KBM-7 (cell line): ENCODE measurements at regions not wholly inside any gene's neighbourhood (a gene's known extent, or its start where the extent isn't known, plus 50 kb on each side); places are given as distances from the start of the nearest gene placed in this dataset.

Experiments used
- DNase-seq: peaks from one replicate; pipeline ENCODE4 v3.0.0-alpha.2; 2015
- in situ Hi-C: fragments of 300-500 bp; cut with MboI; formaldehyde crosslinking; loops from 2 replicates; pipeline ENCODE4 v1.14.3; 2020; ENCODE audit warnings: low sequenced_read_pairs, low pct_unique_long_range_greater_than_20kb, mixed read lengths

DNA sequence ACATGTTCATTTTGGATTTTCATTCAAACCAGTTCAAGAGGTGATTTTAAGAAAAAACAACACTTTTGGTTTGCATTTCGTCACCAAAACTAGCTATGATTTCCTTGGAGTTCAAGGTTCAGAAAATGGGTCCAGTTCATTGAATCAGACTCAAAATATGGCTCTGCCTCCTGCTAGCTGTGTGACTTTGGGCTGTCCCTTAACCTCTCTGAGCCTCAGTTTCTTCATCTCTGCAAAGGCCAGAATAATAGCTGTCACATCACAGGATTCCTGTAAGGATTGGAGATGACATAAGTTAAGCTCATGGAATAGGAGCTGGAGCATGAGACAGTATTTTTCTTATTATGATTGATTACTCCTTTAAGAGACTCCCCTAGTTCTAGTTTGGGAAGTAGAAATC is 147.8 kb upstream of the SMIM23 start:
- in situ Hi-C loops = no loop called here
- DNase-seq = no peak

DNA sequence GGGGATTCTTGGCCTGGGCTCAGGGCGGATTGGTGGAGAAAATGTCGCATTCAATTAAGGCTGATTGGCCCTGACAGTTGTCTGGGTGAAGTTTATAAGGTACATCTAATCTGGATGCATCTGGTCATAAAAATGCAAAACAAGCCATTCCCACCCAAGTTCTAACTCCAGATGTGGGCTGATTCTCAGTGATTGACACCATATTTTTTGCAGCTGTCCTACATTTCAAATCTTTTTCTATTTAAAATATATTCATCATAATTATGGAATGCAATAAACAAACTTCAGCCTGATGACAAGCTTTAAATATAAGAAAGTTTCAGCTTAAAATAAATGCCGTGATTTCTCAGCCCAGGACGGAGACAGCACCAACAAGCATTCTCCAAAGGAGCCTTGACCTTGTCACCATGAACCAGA is 146.4 kb upstream of the SMIM23 start:
- no peak for DNase-seq
- in situ Hi-C loops = no loop called here

DNA sequence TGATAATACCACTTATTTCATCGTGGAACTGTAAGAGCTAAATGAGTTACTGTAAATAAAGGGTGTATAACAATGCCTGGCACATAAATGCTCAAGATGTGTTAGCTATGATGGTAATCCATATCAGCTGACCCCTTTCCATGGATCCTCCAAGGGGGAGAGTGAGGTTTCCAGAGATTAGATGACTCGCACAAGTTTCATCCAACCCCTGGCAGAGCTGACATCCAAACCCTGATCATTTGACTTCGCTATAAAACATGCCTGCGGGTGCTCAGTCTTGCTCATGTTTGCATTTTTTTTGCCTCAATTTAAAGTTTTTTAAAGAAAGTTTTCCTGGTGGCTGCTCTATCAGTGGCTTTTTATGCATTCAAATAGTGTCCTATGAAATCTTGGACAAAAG is 145.7 kb upstream of the SMIM23 start:
- no peak for DNase-seq
- in situ Hi-C loops = no loop called here

DNA sequence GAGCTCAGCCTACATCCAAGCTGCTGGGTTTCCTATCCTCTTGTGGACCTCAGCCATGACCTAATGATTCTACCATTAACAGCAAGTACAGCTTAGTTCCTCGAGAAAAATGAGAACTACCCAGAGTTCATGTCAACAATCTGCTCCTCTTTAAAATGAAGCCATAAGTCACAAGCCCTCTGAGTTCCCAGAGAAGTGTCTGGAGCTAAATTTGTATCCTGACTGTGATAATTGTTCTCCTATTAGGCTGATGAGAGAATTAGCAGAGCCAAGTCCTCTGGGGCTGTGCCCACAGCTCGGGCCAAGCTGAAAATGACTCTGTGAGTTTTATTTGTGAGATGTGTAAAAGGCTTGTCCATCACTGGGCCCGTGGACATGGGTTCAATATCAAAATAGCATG is 145.1 kb upstream of the SMIM23 start:
- DNase-seq = no peak
- in situ Hi-C loops = no loop called here

DNA sequence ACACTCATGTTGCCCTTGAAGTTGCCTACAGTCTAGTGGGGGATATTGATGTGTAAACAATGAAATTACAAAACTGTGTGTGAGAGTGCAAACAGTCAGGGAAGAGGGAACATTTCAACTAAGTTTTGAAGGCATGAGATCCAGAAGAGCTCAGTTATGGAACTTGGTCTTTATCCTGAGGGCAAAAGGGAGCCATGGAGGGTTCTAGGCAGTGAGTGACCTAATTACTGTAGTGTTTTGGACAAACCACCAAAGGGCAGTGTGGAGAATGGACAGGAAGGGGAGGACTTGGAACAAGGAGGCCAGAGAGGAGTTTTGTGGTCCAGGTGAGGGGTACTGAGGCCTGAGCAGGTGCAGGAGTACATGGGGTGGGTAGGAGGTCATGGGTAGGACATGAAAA is 143.7 kb upstream of the SMIM23 start:
- in situ Hi-C loops = no loop called here
- DNase-seq = no peak

DNA sequence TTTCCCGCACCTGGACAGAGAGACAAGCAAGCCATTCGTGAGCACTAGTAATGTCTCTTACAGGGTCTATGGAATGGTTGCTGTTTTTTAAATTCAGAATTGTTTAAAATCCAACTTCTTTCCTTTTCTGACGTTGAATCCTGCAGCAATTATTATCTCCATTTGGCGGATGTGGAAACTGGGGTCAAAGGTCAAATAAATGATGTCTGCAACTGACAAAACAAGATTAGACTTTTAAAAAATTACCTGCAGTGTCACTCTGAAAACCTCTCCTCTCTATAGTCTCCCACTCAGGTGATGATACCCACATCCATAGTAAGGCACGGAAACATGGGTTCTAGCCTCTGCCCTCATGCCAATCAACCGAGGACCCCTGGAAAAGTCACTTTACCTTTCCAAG is 142.7 kb upstream of the SMIM23 start:
- in situ Hi-C loops = no loop called here

DNA sequence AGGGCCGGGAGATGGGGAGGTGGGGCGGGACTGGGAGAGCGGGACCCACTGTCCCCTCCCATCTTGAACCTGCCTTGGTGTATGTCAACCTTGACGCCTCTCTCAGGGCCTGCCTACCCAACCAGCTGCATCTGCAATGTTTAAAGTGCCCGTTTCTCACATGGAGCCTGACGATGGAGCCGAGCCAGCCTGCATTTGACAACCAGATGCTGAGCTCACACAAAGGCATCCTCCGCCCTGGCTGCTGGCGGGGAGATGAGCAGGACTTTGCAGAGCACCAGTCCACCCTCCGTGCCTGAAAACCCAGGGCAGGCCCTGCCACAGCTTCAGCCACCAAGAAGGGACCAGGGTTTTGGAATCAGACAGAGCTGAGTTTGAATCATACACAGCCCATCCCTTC is 141.1 kb upstream of the SMIM23 start:
- in situ Hi-C loops = no loop called here
- DNase-seq = no peak

More for the DNA sequence above, 142.7 kb upstream of the SMIM23 start:
- no peak for DNase-seq

DNA sequence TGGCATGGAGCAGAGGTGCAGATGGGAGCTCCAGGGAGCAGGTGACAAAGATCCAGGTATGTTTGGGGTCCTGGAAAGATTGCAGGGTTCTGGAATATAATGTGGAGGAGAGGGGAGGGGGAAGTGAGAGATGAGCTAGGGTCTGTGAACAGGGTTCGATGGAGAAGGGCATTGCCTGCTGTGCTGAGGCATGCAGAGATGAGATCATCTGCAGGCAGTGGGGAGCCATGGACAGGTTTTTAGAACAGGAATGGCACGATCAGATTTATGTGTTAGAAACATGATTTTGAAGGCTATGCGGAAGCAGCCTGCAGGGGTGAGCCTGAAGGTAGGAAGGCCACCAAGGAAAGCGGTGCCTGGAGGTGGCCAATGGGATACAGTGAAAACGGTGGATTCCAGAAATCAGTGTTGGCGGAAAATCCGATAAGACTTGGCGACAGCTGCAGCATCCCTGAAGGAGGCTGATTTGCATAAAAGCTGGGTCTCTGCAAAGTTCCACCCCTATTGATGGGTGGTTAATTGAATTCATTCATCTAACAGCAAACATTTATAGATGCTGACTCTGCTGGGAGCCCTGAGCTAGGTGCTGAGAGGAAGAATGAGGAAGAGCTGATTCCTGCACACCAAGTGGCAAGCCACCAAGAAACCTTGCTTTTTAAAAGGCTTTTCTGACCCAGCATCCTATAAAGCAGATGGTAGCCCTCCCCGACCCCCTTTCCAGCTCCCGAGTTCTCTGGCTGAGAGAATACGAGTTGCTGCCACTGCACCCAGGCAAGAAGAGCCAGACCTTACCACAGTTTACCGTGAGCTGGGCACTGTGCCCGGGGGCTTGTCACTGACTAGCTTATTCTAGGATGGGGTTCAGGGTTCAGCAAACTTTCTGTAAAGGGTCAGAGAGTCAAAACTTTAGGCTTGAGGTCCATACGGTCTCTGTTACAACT is 139.2 kb upstream of the SMIM23 start:
- no peak for DNase-seq
- in situ Hi-C loops = no loop called here

DNA sequence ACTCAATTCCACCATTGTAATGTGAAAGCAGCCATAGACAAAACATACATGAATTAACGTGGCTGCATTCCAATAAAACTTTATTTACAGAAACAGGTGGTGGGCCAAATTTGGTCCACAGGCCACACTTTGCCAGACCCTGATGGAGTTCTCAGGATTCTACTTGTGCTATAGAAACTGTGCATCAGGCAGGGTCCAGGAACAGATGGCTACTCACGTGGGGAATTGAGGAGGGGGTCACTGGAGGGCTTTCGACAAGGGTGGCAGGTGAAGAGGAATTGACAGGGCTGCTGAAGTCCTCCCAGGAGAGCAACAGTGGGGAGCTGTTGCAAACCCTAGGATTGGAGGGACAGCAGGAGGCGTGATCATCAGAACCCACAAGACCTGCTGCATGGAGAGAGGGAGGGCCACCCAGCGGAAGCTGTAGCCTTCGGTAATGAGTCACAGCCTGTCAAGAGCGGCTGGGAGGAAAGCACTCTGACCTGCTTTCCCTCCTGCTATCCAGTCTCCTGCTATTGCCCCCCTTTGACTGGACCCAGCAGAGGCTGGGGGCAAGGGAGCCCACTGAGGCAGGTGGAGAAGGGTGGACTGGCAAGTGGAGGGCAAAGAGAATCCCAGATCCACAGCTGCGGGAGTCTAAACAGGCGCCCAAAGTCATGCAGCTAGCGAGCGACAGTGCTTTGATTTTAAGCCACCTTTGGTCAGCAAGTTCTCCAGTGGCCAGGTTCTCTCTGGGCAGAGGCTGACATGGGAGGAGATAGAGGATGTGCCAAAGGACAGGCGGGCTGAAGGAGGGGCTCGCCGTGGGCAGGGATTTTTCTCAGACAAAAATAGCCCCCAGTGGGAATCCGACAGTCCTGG is 138.3 kb upstream of the SMIM23 start:
- DNase-seq = no peak

DNA sequence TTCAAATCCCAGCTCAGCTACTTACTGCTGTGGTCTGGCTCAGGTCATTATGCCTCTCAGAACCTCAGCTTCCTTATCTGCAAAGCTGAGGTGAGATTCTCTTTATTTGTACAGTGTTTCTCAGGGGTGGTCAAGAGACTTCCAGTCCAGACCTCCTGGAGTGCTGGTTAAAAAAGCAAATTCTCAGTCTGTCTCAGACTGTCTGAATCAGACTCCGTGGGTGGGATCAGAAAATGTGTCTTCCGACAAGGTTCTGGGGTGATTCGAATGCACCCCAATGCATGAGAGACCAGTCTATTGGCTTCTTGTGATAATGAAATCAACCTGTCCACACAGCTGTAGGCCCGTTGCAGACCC is 137.7 kb upstream of the SMIM23 start:
- in situ Hi-C loops = no loop called here
- no peak for DNase-seq

More for the DNA sequence above, 138.3 kb upstream of the SMIM23 start:
- in situ Hi-C loops = no loop called here

DNA sequence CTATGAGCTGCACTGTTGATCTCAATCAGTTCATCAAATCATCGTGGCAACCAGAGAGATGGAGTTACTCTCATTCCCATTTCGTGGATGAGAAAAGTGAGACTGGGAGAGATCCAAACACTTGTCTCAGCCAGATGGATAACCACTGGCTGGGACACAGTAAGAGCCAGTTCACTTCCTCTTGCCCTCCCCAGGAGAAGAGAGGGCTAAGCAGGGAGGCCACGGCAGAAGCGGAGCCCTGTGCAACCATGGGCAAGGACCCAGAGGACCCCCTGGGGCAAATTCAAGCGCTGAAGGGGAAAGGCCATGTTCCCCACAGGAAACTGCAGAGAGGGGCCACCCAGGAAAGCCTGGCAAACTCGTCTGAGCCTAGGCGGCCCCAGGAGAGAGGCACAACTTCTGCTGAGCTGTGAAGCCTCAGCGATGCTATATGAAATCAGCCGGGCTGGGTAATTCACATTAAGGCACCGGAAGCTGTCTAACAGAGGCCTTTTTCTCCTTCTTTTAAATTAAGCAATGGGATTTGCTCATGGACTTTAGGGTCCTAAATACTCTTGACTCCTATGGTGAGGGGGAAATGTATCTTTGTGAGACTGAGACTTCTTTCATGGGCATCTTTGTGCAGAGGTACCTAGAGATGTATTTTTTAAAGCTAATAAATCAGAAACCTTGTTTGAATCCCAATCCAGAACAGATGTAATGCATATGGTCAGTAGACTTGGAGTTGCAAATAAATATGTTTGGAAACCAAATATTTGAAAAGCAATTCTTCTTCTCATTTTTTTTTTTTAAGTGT is 137.1 kb upstream of the SMIM23 start:
- in situ Hi-C loops = no loop called here
- no peak for DNase-seq

DNA sequence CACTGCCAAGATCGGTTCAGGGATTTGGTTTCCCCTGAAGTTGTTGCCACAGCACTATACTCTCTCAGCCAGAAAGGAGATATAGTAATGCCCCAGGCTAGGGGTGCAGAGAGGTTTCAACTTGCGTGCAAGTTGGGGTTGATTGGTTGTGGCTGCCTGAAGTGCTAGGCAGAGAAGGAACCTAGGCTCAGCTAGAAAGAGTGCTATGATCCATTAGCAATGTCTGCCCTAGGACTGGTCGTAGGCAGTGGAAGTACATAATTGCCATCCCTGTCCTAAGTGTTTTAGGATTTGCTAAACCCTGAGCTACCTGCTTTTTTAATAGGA is 136.6 kb upstream of the SMIM23 start:
- DNase-seq = no peak
- in situ Hi-C loops = no loop called here

DNA sequence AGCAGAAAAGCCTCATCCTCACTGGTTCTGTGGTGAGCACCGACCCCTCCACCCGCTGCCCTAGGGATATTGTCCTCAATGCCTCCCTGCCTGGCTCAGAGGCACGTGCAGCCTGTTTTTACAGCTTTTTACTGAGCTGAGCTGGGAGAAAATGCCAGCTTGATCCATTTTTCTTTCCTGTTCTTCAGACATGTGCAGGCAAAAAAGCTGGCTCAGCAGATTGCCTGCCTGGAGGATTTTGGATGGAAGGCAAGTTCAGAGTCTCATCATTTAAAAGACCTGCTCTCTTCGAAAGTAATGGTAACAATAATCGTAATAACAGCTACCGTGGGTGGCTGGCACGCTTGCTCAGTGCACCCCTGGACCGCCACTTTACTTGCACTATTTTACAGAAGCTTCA is 135.0 kb upstream of the SMIM23 start:
- in situ Hi-C loops = no loop called here
- no peak for DNase-seq

DNA sequence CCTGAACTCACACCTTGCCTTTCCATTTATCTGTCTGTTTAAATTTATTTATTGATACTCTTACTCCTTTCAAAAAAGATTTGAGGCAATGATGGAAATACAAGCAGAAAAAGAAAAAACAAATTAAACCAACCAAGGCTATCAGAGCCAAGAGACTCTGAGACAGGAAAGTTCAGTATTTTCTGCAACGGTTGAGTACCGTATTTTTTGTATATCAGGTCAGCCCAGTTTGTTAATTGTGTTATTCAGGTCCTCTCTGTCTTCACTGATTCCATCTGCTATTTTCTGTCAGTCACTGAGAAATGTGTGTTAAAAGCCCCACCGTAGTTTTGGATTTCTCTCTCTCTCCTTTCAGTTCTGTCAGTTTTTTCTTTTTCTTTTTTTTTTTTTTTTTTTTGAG is 134.5 kb upstream of the SMIM23 start:
- no peak for DNase-seq
- in situ Hi-C loops = no loop called here

DNA sequence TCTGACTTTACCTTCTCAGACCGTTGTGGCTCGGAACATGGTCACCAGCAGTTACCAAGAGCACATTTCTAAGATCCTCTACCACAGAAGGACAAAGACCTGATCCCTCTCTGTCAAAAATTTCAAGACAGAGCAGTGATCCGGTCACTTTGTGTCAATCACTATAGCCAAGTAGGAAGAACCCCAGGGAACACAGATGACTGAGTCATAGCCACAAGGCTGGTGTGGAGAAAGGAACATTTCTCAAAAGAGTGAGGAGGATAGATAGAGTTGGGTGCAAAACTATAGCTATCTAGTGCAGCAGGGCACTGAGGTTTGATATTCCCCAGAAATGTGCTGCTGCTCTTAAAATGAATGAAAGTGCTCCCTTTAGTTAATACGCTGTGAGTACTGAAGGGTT is 130.7 kb upstream of the SMIM23 start:
- DNase-seq = no peak
- in situ Hi-C loops = no loop called here

DNA sequence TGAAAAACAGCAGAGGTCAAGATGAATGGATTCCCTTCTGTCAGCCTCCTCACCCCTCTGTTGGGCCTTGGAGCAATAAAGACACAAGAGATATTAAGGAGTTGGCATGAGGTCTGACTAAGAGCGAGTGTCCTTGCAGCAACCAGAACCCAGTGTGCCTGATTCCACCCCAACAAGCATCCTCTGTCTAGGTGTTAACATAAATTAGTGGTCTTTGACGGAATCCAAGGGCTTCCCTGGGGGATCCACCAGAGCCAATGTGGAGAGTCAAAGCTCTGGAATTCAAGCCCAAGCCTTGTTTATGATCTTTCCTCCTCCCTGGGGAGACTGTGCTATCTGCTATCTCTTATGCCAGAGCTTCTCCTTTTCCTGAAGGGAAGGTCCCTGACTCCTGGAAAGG is 128.1 kb upstream of the SMIM23 start:
- DNase-seq = no peak
- in situ Hi-C loops = no loop called here

DNA sequence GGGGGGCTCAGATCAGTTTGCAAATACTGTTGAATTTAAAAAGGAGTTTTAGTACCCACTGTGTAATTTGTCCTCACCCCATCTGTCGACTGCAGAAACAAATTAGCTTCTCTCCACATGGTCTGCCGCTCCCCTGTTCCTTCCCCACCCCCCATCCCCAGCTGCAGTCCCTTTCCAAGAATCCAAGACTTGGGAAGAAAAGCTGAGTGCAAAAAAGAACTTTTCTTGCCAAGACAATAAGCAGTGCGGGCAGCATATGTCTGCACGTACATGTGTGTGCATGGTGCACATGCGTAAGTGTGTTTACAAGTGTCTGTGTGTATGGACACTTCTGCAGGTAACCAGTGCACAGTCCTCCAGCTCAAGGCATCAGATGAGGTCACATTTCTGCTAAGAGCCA is 125.7 kb upstream of the SMIM23 start:
- DNase-seq = no peak
- in situ Hi-C loops = no loop called here

DNA sequence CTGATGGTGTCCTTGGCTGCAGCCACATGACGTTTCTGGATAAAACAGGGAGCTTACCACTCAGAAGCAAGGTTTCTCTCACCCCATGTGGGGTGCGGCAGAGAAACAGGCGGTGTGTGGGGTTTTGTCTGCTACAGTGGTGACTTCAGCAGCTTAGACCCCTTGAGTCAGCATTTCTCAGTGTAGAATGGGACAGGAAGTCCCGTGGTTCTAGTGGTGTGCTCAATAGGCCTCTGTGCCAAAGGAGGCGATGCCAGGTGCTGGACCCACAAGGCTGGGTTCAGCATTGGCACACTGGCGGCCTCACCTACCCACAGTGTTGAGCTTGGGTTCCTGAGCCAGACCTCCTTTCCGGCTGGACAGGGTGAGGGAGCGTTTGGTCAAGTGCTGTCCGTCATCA is 125.2 kb upstream of the SMIM23 start:
- in situ Hi-C loops = no loop called here
- DNase-seq = no peak

DNA sequence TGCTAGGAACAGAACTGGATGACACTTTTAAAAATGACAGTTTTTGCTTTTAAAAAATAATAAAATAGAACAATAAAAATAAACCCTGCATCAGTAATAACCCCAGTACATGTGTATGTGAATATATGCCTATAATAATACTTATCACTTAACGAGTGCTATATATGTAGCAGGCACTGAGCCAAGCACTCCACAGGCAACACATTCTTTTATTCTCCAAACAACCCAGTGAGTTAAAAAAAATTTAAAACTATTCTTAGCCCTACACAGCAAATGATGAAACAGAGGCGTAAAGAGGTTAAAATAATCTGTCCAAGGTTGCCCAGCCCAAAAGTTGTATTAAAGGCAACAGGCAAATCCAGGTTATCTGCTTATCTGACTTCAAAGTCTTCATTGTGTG is 124.5 kb upstream of the SMIM23 start:
- in situ Hi-C loops = no loop called here
- no peak for DNase-seq
